ENCODE measurements at regions not wholly inside any gene's neighbourhood (a gene's known extent, or its start where the extent isn't known, plus 50 kb on each side); places are given as distances from the start of the nearest gene placed in this dataset.
"Not testable (repeated sequence)": the region's sequence is repeated elsewhere in the genome, so short reads cannot be mapped to it uniquely, and the experiment has no call there.

DNA sequence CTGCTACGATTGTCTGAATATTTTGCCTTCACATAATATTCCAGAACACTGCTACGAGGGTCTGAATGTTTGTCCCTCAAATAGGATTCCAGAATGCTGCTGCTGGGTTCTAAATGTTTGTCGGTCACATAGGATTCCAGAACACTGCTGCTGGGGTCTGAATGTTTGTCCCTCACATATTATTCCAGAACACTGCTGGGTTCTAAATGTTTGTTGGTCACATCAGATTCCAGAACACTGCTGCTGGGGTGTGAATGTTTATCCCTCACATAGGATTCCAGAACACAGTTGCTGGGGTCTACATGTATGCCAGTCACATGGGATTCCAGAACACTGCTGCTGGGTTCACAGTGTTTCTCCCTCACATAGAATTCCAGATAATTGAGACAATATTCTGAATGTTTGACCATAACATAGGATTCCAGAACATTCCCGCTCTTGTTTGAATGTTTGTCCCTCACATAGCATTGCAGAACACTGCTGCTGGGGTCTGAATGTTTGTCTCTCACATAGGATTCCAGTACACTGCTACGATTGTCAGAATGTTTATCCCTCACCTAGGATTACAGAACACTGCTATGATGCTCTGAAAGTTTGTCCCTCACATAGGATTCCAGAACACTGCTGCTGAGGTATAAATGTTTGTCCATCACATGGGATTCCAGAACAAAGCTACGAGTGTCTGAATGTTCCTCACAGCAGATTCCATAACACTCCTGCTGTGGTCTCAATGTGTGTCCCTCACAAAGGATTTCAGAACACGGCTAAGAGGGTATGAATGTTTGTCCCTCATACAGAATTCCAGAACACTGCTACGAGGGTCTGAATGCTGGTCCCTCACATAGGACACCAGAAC lies 201.8 kb downstream of the FOXD4L6 start:
- peaks cover 13% of the 10 kb centered on the region for H3K9me3 Mint-ChIP-seq
- no peak overlapping the region for H3K4me3 Mint-ChIP-seq
- no peaks in the 10 kb centered on the region for H3K36me3 Mint-ChIP-seq
- H3K4me1 Mint-ChIP-seq: no peaks in the 10 kb centered on the region
- H3K27ac Mint-ChIP-seq: no peak overlapping the region
- no peaks in the 10 kb centered on the region for H3K27me3 Mint-ChIP-seq

DNA sequence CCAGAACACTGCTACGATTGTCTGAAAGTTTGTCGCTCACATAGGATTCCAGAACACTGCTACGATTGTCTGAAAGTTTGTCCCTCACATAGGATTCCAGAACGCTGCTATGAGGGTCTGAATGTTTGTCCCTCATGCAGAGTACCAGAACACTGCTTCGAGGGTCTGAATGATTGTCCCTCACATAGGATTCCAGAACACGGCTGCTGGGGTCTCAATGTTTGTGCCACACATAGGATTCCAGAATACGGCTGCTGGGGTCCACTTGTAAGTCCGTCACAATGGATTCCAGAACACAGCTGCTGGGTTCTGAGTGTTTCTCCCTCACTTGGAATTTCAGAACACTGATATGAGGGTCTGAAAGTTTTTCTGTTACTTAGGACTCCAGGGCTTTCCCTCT lies 203.3 kb downstream of the FOXD4L6 start:
- Mint-ChIP-seq H3K36me3 (no peaks in the 10 kb centered on the region), H3K4me3 (no peak overlapping the region), H3K9me3 (peaks cover 13% of the 10 kb centered on the region), H3K4me1 (no peaks in the 10 kb centered on the region), H3K27me3 (no peaks in the 10 kb centered on the region), H3K27ac (no peak overlapping the region)

DNA sequence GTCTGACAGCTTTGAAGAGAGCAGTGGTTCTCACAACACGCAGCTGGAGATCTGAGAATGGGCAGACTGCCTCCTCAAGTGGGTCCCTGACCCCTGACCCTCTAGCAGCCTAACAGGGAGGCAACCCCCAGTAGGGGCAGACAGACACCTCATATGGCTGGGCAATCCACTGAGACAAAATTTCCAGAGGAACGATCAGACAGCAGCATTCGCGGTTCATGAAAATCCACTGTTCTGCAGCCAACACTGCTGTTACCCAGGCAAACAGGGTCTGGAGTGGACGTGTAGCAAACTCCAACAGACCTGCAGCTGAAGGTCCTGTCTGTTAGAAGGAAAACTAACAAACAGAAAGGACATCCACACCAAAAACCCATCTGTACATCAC lies 212.1 kb downstream of the FOXD4L6 start:
- H3K4me3 Mint-ChIP-seq, H3K4me1 Mint-ChIP-seq, H3K27ac Mint-ChIP-seq: not testable (repeated sequence)
- H3K36me3 Mint-ChIP-seq: peaks cover 22% of the 10 kb centered on the region
- H3K9me3 Mint-ChIP-seq: peaks cover 35% of the 10 kb centered on the region
- H3K27me3 Mint-ChIP-seq: peaks cover 12% of the 10 kb centered on the region

DNA sequence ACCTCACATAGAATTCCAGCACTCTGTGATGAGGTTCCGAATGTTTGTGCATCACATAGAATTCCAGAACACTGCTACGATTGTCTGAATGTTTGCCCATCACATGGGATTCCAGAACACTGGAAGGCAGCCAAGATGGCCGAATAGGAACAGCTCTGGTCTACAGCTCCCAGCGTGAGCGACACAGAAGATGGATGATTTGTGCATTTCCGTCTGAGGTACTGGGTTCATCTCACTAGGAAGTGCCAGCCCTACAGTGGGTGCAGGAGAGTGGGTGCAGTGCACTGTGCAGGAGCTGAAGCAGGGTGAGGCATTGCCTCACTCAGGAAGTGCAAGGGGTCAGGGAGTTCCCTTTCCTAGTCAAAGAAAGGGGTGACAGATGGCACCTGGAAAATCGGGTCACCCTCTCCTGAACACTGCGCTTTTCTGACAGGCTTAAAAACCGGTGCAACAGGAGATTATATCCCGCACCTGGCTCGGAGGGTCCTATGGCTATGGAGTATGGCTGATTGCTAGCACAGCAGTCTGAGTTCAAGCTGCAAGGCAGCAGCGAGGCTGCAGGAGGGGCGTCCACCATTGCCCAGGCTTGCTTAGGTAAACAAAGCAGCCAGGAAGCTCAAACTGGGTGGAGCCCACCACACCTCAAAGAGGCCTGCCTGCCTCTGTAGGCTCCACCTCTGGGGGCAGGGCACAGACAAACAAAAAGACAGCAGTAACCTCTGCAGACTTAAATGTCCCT lies 212.7 kb downstream of the FOXD4L6 start:
- not testable (repeated sequence) for H3K27ac Mint-ChIP-seq, H3K4me3 Mint-ChIP-seq, H3K4me1 Mint-ChIP-seq
- peaks cover 38% of the 10 kb centered on the region for H3K9me3 Mint-ChIP-seq
- H3K36me3 Mint-ChIP-seq: peaks cover 25% of the 10 kb centered on the region
- H3K27me3 Mint-ChIP-seq: peaks cover 14% of the 10 kb centered on the region

DNA sequence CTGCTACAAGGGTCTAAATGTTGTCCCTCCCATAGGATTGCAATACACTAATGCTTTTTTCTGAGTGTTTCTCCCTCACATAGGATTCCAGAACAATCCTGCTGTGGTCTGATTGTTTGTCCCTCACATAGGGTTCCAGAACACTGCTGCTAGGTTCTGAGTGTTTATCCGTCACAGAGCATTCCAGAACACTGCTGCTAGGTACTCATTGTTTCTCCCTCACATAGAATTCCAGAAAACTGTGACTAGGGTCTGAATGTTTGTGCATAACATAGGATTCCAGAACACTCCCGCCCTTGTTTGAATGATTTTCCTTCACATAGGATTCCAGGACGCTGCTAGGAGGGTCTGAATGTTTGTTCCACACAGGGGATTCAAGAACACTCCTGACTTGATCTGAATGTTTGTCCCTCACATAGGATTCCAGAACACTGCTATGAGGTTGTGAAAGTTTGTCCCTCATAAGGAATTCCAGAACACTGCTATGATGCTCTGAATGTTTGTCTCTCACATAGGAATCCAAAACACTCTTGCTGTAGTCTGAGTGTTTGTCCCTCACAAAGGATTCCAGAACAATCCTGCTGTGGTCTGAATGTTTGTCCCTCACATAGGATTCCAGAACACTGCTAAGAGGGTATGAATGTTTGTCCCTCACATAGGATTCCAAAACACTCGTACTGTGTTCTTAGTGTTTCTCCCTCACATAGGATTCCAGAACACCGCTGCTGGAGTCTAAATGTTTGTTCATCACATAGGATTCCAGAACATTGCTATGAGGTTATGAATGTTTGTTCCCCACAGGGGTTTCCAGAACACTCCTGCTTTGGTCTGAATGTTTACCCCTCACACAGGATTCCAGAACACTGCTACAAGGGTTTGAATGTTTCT lies 213.5 kb downstream of the FOXD4L6 start:
- Mint-ChIP-seq H3K27me3 (peaks cover 14% of the 10 kb centered on the region), H3K9me3 (peaks cover 38% of the 10 kb centered on the region), H3K4me3 (no peak overlapping the region), H3K4me1 (no peaks in the 10 kb centered on the region), H3K27ac (no peak overlapping the region), H3K36me3 (peaks cover 25% of the 10 kb centered on the region)

DNA sequence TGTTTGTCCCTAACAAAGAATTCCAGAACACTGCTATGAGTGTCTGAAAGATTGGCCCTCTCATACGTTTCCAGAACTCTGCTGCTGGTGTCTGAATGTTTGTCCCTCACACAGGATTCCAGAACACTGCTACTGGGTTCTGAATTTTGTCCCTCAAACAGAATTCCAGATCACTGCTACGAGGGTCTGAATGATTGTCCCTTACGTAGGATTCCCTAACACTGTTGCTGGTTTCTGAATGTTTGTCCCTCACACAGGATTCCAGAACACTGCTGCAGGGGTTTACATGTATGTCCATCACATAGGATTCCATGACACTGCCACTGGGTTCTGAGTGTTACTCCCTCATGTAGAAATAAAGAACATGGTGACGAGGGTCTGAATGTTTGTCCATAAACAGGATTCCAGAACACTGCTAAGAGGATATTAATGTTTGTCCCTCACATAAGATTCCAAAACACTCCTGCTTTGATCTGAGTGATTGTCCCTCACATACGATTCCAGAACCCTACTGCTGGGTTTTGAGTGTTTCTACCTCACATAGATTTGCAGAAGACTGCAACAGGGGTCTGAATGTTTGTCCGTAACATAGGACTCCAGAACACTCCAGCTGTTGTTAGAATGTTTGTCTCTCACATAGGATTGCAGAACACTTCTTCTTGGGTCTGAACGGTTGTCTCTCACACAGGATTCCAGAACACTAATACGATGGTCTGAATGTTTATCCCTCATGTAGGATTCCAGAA lies 214.4 kb downstream of the FOXD4L6 start:
- H3K27me3 Mint-ChIP-seq: peaks cover 14% of the 10 kb centered on the region
- peaks cover 38% of the 10 kb centered on the region for H3K9me3 Mint-ChIP-seq
- peaks cover 24% of the 10 kb centered on the region for H3K36me3 Mint-ChIP-seq
- H3K4me1 Mint-ChIP-seq: no peaks in the 10 kb centered on the region
- H3K4me3 Mint-ChIP-seq: no peak overlapping the region
- no peak overlapping the region for H3K27ac Mint-ChIP-seq

DNA sequence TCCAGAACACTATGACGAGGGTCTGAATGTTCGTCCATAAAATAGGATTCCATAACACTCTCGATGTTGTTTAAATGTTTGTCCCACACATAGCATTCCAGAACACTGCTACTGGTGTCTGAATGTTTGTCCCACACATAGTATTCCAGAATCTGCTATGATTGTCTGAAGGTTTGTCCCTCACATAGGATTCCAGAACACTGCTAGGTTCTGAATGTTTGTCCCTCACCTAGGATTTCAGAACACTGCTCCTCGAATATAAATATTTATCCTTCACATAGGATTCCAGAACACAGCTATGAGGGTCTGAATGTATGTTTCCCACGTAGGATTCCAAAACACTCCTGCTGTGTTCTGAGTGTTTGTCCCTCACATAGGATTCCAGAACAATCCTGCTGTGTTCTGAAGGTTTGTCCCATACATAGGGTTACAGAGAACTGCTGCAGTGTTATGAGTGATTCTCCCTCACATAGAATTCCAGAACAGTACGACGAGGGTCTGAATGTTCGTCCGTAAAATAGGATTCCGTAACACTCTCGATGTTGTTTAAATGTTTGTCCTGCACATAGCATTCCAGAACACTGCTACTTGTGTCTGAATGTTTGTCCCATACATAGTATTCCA lies 215.3 kb downstream of the FOXD4L6 start:
- Mint-ChIP-seq H3K4me1 (no peaks in the 10 kb centered on the region), H3K4me3 (no peak overlapping the region), H3K36me3 (peaks cover 20% of the 10 kb centered on the region), H3K27me3 (peaks cover 15% of the 10 kb centered on the region), H3K9me3 (peaks cover 38% of the 10 kb centered on the region), H3K27ac (no peak overlapping the region)

DNA sequence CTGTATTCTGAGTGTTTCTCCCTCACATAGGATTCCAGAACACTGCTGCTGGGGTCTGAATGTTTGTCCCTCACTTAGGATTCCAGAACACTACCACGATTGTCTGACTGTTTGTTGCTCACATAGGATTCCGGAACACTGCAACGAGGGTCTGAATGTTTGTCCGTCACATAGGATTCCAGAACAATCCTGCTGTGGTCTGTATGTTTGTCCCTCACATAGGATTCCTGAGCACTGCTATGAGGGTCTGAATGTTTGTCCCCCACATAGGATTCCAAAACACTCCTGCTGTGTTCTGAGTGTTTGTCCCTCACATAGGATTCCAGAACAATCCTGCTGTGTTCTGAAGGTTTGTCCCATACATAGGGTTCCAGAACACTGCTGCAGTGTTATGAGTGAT lies 215.8 kb downstream of the FOXD4L6 start:
- peaks cover 34% of the 10 kb centered on the region for H3K9me3 Mint-ChIP-seq
- H3K36me3 Mint-ChIP-seq: peaks cover 19% of the 10 kb centered on the region
- H3K27ac Mint-ChIP-seq, H3K4me1 Mint-ChIP-seq, H3K4me3 Mint-ChIP-seq: not testable (repeated sequence)
- H3K27me3 Mint-ChIP-seq: peaks cover 18% of the 10 kb centered on the region

DNA sequence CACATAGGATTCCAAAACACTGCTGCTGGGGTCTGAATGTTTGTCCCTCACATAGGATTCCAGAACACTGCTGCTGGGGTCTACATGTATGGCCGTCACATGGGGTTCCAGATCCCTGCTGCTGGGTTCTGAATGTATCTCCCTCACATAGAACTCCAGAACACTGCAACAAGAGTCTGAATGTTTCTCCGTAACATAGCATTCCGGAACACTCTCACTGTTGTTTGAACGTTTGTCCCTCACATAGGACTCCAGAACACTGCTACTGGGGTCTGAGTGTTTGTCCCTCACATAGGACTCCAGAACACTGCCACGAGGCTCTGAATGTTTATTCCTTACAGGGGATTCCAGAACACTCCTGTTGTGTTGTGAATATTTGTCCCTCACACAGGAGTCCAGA lies 216.8 kb downstream of the FOXD4L6 start:
- Mint-ChIP-seq H3K27me3 (peaks cover 24% of the 10 kb centered on the region), H3K36me3 (peaks cover 17% of the 10 kb centered on the region), H3K4me1 (no peaks in the 10 kb centered on the region), H3K9me3 (peaks cover 28% of the 10 kb centered on the region), H3K27ac (no peak overlapping the region), H3K4me3 (no peak overlapping the region)

DNA sequence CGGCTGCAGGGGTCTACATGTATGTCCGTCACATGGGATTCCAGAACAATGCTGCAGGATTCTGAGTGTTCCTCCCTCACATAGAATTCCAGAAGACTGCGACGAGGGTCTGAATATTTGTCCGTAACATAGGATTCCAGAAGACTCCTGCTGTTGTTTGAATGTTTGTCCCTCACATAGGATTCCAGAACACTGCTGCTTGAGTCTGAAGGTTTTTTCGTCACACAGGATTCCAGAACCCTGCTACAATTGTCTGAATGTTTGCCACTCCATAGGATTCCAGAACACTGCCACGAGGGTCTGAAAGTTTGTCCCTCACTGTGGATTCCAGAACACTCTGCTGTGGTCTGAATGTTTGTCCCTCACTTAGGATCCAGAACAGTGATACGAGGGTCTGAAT lies 217.5 kb downstream of the FOXD4L6 start:
- H3K9me3 Mint-ChIP-seq: peaks cover 28% of the 10 kb centered on the region
- H3K36me3 Mint-ChIP-seq: peaks cover 17% of the 10 kb centered on the region
- not testable (repeated sequence) for H3K4me1 Mint-ChIP-seq, H3K4me3 Mint-ChIP-seq, H3K27ac Mint-ChIP-seq
- peaks cover 24% of the 10 kb centered on the region for H3K27me3 Mint-ChIP-seq

DNA sequence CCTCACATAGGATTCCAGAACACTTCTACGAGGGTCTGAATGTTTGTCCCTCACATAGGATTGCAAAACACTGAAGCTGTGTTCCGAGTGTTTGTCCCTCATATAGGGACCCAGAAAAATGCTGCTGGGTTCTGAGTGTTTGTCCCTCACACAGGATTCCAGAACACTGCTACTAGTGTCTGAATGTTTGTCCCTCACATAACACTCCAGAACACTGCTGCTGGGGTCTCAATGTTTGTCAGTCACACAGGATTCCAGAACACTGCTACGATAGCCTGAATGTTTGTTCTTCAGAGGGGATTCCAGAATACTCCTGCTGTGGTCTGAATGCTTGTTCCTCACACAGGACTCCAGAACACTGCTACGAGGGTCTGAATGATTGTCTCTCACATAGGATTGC lies 218.7 kb downstream of the FOXD4L6 start:
- Mint-ChIP-seq H3K4me3 (no peak overlapping the region), H3K36me3 (peaks cover 15% of the 10 kb centered on the region), H3K4me1 (no peaks in the 10 kb centered on the region), H3K9me3 (peaks cover 21% of the 10 kb centered on the region), H3K27ac (no peak overlapping the region), H3K27me3 (peaks cover 24% of the 10 kb centered on the region)

DNA sequence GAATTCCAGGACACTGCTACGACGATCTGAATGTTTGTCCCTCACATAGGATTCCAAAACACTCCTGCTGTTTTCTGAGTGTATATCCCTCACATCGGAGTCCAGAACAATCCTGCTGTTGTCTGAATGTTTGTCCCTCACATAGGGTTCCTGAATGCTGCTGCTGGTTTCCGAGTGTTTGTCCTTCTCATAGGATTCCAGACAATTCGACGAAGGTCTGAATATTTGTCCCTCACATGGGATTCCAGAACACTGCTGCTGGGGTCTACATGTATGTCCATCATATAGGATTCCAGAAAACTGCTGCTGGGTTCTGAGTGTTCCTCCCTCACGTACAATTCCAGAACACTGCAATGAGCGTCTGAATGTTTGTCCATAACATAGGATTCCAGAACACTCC lies 219.4 kb downstream of the FOXD4L6 start:
- Mint-ChIP-seq H3K36me3 (peaks cover 14% of the 10 kb centered on the region), H3K27me3 (peaks cover 21% of the 10 kb centered on the region), H3K9me3 (peaks cover 22% of the 10 kb centered on the region)
- H3K4me3 Mint-ChIP-seq, H3K4me1 Mint-ChIP-seq, H3K27ac Mint-ChIP-seq: not testable (repeated sequence)

DNA sequence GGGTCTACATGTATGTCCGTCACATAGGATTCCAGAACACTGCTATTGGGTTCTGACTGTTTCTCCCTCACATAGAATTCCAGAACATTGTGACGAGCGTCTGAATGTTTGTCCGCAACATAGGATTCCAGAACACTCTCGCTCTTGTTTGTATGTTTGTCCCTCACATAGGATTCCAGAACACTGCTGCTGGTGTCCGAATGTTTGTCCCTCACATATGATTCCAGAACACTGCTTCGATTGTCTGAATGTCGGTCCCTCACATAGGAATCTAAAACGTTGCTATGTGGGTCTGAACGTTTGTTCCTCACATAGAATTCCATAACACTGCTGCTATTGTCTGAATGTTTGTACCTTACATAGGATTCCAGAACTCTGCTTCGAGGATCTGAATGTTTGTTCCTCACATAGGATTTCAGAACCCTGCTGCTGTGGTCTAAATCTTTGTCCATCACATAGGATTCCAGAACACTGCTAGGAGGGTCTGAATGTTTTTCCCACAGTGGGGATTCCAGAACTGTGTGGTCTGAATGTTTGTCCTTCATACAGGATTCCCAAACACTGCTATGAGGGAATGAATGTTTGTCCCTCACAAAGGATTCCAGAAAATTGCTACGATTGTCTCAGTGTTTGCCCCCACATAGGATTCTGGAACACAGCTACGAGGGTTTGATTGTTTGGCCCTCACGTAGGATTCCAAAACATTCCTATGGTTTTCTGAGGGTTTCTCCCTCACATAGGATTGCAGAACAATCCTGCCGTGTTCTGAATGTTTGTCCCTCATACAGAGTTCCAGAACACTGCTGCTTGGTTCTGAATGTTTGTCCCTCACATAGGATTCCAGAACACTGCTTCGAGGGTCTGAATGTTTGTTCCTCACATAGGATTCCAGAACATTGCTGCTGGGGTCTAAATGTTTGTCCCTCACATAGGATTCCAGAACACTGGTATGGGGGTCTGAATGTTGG lies 220.5 kb downstream of the FOXD4L6 start:
- H3K9me3 Mint-ChIP-seq: peaks cover 15% of the 10 kb centered on the region
- peaks cover 15% of the 10 kb centered on the region for H3K36me3 Mint-ChIP-seq

DNA sequence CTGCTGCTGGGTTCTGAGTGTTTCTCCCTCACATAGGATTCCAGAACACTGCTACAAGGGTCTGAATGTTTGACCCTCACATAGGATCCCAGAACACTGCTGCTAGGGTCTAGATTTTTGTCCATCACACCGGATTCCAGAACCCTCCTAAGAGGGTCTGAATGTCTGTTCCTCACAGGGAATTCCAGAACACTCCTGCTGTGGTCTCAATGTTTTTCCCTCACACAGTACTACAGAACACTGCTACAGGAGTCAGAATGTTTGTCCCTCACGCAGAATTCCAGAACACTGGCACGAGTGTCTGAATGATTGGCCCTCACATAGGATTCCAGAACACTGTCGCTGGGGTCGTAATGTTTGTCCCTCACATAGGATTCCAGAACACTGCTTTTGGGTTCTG lies 221.6 kb downstream of the FOXD4L6 start:
- not testable (repeated sequence) for H3K27ac Mint-ChIP-seq, H3K4me3 Mint-ChIP-seq, H3K4me1 Mint-ChIP-seq
- peaks cover 19% of the 10 kb centered on the region for H3K36me3 Mint-ChIP-seq
- peaks cover 21% of the 10 kb centered on the region for H3K9me3 Mint-ChIP-seq
- peaks cover 14% of the 10 kb centered on the region for H3K27me3 Mint-ChIP-seq

More for the DNA sequence above, 220.5 kb downstream of the FOXD4L6 start:
- Mint-ChIP-seq H3K27me3 (peaks cover 14% of the 10 kb centered on the region), H3K4me3 (no peak overlapping the region), H3K4me1 (no peaks in the 10 kb centered on the region), H3K27ac (no peak overlapping the region)
